H9 (cell line): ENCODE measurements at regions not wholly inside any gene's neighbourhood (a gene's known extent, or its start where the extent isn't known, plus 50 kb on each side); places are given as distances from the start of the nearest gene placed in this dataset.

ENCODE experiments used
- DNase-seq: peaks from one replicate; pipeline ENCODE4 v3.0.0-alpha.2; 2017
- H2AFZ ChIP-seq: one replicate; pipeline ENCODE4 v1.6.1; 2013; ENCODE audit warnings: mild to moderate bottlenecking, low read length, control low read depth, moderate library complexity
- H2AK5ac ChIP-seq: 2 replicates; pipeline ENCODE4 v1.6.1; 2013; ENCODE audit warnings: low read length, control low read depth, mixed read lengths; ENCODE audit not compliant: insufficient read length
- H2BK120ac ChIP-seq: one replicate; pipeline ENCODE4 v1.6.1; 2013; ENCODE audit warnings: low read depth, mild to moderate bottlenecking, low read length, control low read depth, inconsistent platforms; ENCODE audit not compliant: poor library complexity, severe bottlenecking
- H2BK12ac ChIP-seq: 2 replicates; pipeline ENCODE4 v1.6.1; 2013; ENCODE audit warnings: low read length, control low read depth, mixed read lengths, low read depth; ENCODE audit not compliant: insufficient read length
- H2BK15ac ChIP-seq: 2 replicates; pipeline ENCODE4 v1.6.1; 2013; ENCODE audit warnings: low read depth, low read length, control low read depth
- H2BK20ac ChIP-seq: one replicate; pipeline ENCODE4 v1.6.1; 2013; ENCODE audit warnings: low read depth, mild to moderate bottlenecking, low read length, control low read depth, inconsistent platforms; ENCODE audit not compliant: poor library complexity, severe bottlenecking
- H2BK5ac ChIP-seq: 2 replicates; pipeline ENCODE4 v1.6.1; 2013; ENCODE audit warnings: low read length, control low read depth, mixed read lengths; ENCODE audit not compliant: insufficient read length
- H3K14ac ChIP-seq: 2 replicates; pipeline ENCODE4 v1.6.1; 2013; ENCODE audit warnings: low read length, control low read depth; ENCODE audit not compliant: insufficient read depth
- H3K18ac ChIP-seq: 2 replicates; pipeline ENCODE4 v1.6.1; 2013; ENCODE audit warnings: low read depth, mild to moderate bottlenecking, mixed read lengths, low read length, control low read depth; ENCODE audit not compliant: insufficient read length
- H3K23ac ChIP-seq: 2 replicates; pipeline ENCODE4 v1.6.1; 2013; ENCODE audit warnings: low read length, control low read depth, mixed read lengths, low read depth; ENCODE audit not compliant: insufficient read length
- H3K23me2 ChIP-seq: 2 replicates; pipeline ENCODE4 v1.6.1; 2013; ENCODE audit warnings: low read depth, mild to moderate bottlenecking, mixed read lengths, low read length, control low read depth; ENCODE audit not compliant: insufficient read length, poor library complexity, severe bottlenecking
- H3K27ac ChIP-seq: 2 replicates; pipeline ENCODE4 v1.5.1; 2013; ENCODE audit warnings: low read length, control low read depth, mixed read lengths, low read depth; ENCODE audit not compliant: insufficient read length
- H3K27me3 ChIP-seq: 2 replicates; pipeline ENCODE4 v1.6.1; 2013; ENCODE audit warnings: low read length, control low read depth, inconsistent platforms; ENCODE audit not compliant: insufficient read depth
- H3K4ac ChIP-seq: 2 replicates; pipeline ENCODE4 v1.6.1; 2013; ENCODE audit warnings: low read depth, mild to moderate bottlenecking, control low read depth, inconsistent platforms, low read length, moderate library complexity
- H3K4me1 ChIP-seq: 2 replicates; pipeline ENCODE4 v1.6.1; 2013; ENCODE audit warnings: low read length, control low read depth, inconsistent platforms; ENCODE audit not compliant: insufficient read depth
- H3K4me2 ChIP-seq: 2 replicates; pipeline ENCODE4 v1.6.1; 2013; ENCODE audit warnings: low read length, control low read depth, mixed read lengths; ENCODE audit not compliant: insufficient read length, insufficient read depth
- H3K56ac ChIP-seq: 2 replicates; pipeline ENCODE4 v1.6.1; 2013; ENCODE audit warnings: low read depth, mild to moderate bottlenecking, mixed read lengths, low read length, control low read depth; ENCODE audit not compliant: insufficient read length
- H3K79me1 ChIP-seq: 2 replicates; pipeline ENCODE4 v1.6.1; 2013; ENCODE audit warnings: low read depth, mild to moderate bottlenecking, moderate library complexity, low read length, control low read depth, inconsistent platforms; ENCODE audit not compliant: insufficient read depth, poor library complexity, severe bottlenecking
- H3K79me2 ChIP-seq: 2 replicates; pipeline ENCODE4 v1.6.1; 2013; ENCODE audit warnings: low read length, control low read depth, inconsistent platforms; ENCODE audit not compliant: insufficient read depth
- H3K9ac ChIP-seq: 2 replicates; pipeline ENCODE4 v1.6.1; 2013; ENCODE audit warnings: low read length, control low read depth, mixed read lengths; ENCODE audit not compliant: insufficient read length; ENCODE audit errors: extremely low read depth
- H3K9me3 ChIP-seq: one replicate; pipeline ENCODE4 v1.6.1; 2013; ENCODE audit warnings: low read depth, low read length, inconsistent platforms; ENCODE audit not compliant: control insufficient read depth
- H3T11ph ChIP-seq: one replicate; pipeline ENCODE4 v1.6.1; 2013; ENCODE audit warnings: mild to moderate bottlenecking, low read length, control low read depth, inconsistent platforms
- H4K20me1 ChIP-seq: one replicate; pipeline ENCODE4 v1.6.1; 2013; ENCODE audit not compliant: control insufficient read depth, insufficient read length, insufficient read depth
- H4K5ac ChIP-seq: 2 replicates; pipeline ENCODE4 v1.6.1; 2013; ENCODE audit warnings: low read depth, mild to moderate bottlenecking, mixed read lengths, low read length, control low read depth; ENCODE audit not compliant: insufficient read length
- H4K8ac ChIP-seq: replicated peaks from 2 replicates; pipeline ENCODE4 v1.6.1; 2013; ENCODE audit warnings: low read length, control low read depth, mixed read lengths, low read depth; ENCODE audit not compliant: insufficient read length
- H4K91ac ChIP-seq: 2 replicates; pipeline ENCODE4 v1.6.1; 2013; ENCODE audit warnings: low read depth, mild to moderate bottlenecking, moderate library complexity, mixed read lengths, low read length, control low read depth; ENCODE audit not compliant: insufficient read length
- H3K27ac Mint-ChIP-seq, 3 experiments: 2 replicates in 2 of 3; 3 replicates in 1 of 3; pipeline ENCODE4 v1.8.0; 2020 to 2021; ENCODE audit warnings: mixed read lengths in 3 of 3, mild to moderate bottlenecking in 1 of 3, moderate library complexity in 1 of 3
- H3K27me3 Mint-ChIP-seq: 2 replicates; pipeline ENCODE4 v1.8.0; 2021; ENCODE audit warnings: low read depth, mild to moderate bottlenecking, moderate library complexity, mixed read lengths
- H3K36me3 Mint-ChIP-seq, 3 experiments: 2 replicates in 2 of 3; 3 replicates in 1 of 3; pipeline ENCODE4 v1.8.0; 2020 to 2021; ENCODE audit warnings: low read depth in 3 of 3, mixed read lengths in 3 of 3; ENCODE audit not compliant: insufficient read depth in 1 of 3
- H3K4me1 Mint-ChIP-seq, 2 experiments: 2 replicates each; pipeline ENCODE4 v1.8.0; 2020; ENCODE audit warnings: mixed read lengths in 2 of 2
- H3K4me3 Mint-ChIP-seq, 2 experiments: 2 replicates in 1 of 2; 3 replicates in 1 of 2; pipeline ENCODE4 v1.8.0; 2020 to 2021; ENCODE audit warnings: mild to moderate bottlenecking in 2 of 2, mixed read lengths in 2 of 2, moderate library complexity in 1 of 2
- H3K9me3 Mint-ChIP-seq, 2 experiments: 2 replicates in 1 of 2; 3 replicates in 1 of 2; pipeline ENCODE4 v1.8.0; 2020; ENCODE audit warnings: mild to moderate bottlenecking in 2 of 2, mixed read lengths in 2 of 2, moderate library complexity in 1 of 2
- CTCF ChIP-seq: fragments of 200-600 bp; sonication (generic); conservative IDR thresholded peaks from 3 replicates; pipeline ENCODE4 v1.8.0; 2021; ENCODE audit warnings: antibody characterized with exemption, mild to moderate bottlenecking
- WGBS: extraction: QIAGEN DNeasy Blood & Tissue Kit; methylation state at CpG from one replicate; pipeline ENCODE4 v1.1.7; 2013; ENCODE audit warnings: missing lambda C conversion rate, low lambda C conversion rate, mixed read lengths; ENCODE audit not compliant: insufficient read length; ENCODE audit errors: extremely low coverage; 5-methylcytosine and 5-hydroxymethylcytosine counted together

GRCh38 chr16:56087626-56088025 is 103.7 kb upstream of the GNAO1 start:
- no peak overlapping the region for H4K5ac ChIP-seq
- H3K27ac Mint-ChIP-seq: no peak overlapping the region

More at GRCh38 chr16:56087626-56088025, 103.7 kb upstream of the GNAO1 start:
- no peak overlapping the region for H2BK5ac ChIP-seq
- no peak overlapping the region for H4K91ac ChIP-seq
- no peak overlapping the region for H2BK12ac ChIP-seq
- no peak overlapping the region for H4K8ac ChIP-seq
- no peak overlapping the region for H2BK20ac ChIP-seq
- Mint-ChIP-seq H3K27me3 (peaks cover 3% of the 10 kb centered on the region), H3K4me1 (no peaks in the 10 kb centered on the region), H3K9me3 (peaks cover 2 to 5% of the 10 kb centered on the region in 2 experiments; a peak in 4 of 5 replicates), H3K4me3 (no peak overlapping the region), H3K36me3 (peaks cover 0 to 2% (median 0%) of the 10 kb centered on the region in 3 experiments; a peak in 1 of 7 replicates)
- H3K27me3 ChIP-seq: no peaks in the 10 kb centered on the region
- no peak overlapping the region for H2AFZ ChIP-seq
- TF ChIP-seq CTCF: no peak
- no peak overlapping the region for H3K23ac ChIP-seq
- no peak overlapping the region for H3T11ph ChIP-seq
- no peak overlapping the region for H3K4me2 ChIP-seq
- no peak overlapping the region for H2BK120ac ChIP-seq
- H3K14ac ChIP-seq: no peak overlapping the region
- no peak overlapping the region for H3K27ac ChIP-seq
- H3K4ac ChIP-seq: no peak overlapping the region
- H3K9ac ChIP-seq: no peak overlapping the region
- H3K23me2 ChIP-seq: no peaks in the 10 kb centered on the region
- no peak overlapping the region for H2BK15ac ChIP-seq
- H2AK5ac ChIP-seq: no peak overlapping the region
- H3K56ac ChIP-seq: no peak overlapping the region
- no peaks in the 10 kb centered on the region for H3K79me2 ChIP-seq
- H3K4me1 ChIP-seq: no peaks in the 10 kb centered on the region
- H3K9me3 ChIP-seq: no peaks in the 10 kb centered on the region
- no CpG with 5 or more reads among the region's 6 CpGs for WGBS
- H3K18ac ChIP-seq: no peak overlapping the region
- H4K20me1 ChIP-seq: no peaks in the 10 kb centered on the region
- H3K79me1 ChIP-seq: no peaks in the 10 kb centered on the region
- no peak for DNase-seq
